Left lung (tissue), 4 donors: ENCODE measurements at regions not wholly inside any gene's neighbourhood (a gene's known extent, or its start where the extent isn't known, plus 50 kb on each side); places are given as distances from the start of the nearest gene placed in this dataset.

Experiments used
- ATAC-seq: fragments of 200-7000 bp; cut with Tn5 transposase; one replicate; pipeline ENCODE4 v1.9.1; 2020; ENCODE audit warnings: moderate library complexity
- DNase-seq, 4 donors: peaks; one replicate each; pipeline ENCODE4 v3.0.0-alpha.2; 2013 to 2020
- H3K27ac ChIP-seq, 2 donors: fragments of 200-600 bp; sonication (generic) in 1 of 2; one replicate each; pipeline versions ENCODE4 v1.5.0 to v1.8.0; 2020 to 2021
- H3K27me3 ChIP-seq, 2 donors: fragments of 200-600 bp; sonication (generic) in 1 of 2; one replicate each; pipeline versions ENCODE4 v1.5.0 to v1.8.0; 2020 to 2021
- H3K36me3 ChIP-seq, 2 donors: fragments of 200-600 bp; sonication (generic) in 1 of 2; one replicate each; pipeline versions ENCODE4 v1.5.0 to v1.8.0; 2020 to 2021
- H3K4me1 ChIP-seq, 2 donors: fragments of 200-600 bp; one replicate each; pipeline ENCODE4 v1.8.0; 2021
- H3K4me3 ChIP-seq, 2 donors: fragments of 200-600 bp; sonication (generic) in 1 of 2; one replicate each; pipeline versions ENCODE4 v1.5.0 to v1.8.0; 2020 to 2021; ENCODE audit warnings: mild to moderate bottlenecking in 1 of 2
- H3K9me3 ChIP-seq, 2 donors: fragments of 200-600 bp; sonication (generic) in 1 of 2; one replicate each; pipeline versions ENCODE4 v1.5.0 to v1.8.0; 2020 to 2021
- intact Hi-C, 2 donors: fragments of 100-400 bp; cut with DNase I; formaldehyde crosslinking; loops; one replicate each; pipeline versions ENCODE4 v1.11.2 to v1.14.2; 2022
- TF ChIP-seq, protein P1 (sequence below), 2 donors: fragments of 200-600 bp; sonication (generic) in 1 of 2; IDR thresholded peaks; one replicate each; pipeline versions ENCODE4 v1.5.0 to v1.8.0; 2021; ENCODE audit warnings: antibody characterized with exemption in 2 of 2
- donor health status: DM: no; HTN: yes; CAD: no.
- donor health status: DM: no; HTN: no; CAD: no.

DNA sequence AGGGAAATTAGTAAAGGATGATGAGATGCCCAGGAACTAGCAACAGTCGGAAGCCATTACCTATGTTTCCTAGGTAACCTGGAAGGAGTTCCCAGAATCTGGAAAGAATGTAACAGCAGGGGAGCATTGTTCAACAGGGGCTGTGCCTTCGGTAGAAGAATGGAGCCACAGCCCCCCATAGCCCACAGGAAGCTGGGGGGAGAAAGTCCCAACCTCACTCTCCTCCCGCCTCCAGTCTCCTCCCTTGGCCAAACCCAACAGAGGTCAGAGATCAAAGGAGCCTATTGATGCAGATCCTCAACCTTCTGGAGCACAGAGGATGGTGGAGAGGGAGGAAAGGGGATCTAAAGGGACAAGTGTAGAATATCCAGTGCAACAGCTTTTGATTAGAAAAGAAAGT, 131.5 kb upstream of the SLC44A3 start:
- H3K27me3 ChIP-seq, result no peaks in the 10 kb centered on the region
- no peaks in the 10 kb centered on the region for H3K36me3 ChIP-seq
- ATAC-seq, result no peak
- H3K27ac ChIP-seq, result no peak overlapping the region
- no peak for DNase-seq
- intact Hi-C loops, result no loop called here
- TF ChIP-seq, protein P1, sequence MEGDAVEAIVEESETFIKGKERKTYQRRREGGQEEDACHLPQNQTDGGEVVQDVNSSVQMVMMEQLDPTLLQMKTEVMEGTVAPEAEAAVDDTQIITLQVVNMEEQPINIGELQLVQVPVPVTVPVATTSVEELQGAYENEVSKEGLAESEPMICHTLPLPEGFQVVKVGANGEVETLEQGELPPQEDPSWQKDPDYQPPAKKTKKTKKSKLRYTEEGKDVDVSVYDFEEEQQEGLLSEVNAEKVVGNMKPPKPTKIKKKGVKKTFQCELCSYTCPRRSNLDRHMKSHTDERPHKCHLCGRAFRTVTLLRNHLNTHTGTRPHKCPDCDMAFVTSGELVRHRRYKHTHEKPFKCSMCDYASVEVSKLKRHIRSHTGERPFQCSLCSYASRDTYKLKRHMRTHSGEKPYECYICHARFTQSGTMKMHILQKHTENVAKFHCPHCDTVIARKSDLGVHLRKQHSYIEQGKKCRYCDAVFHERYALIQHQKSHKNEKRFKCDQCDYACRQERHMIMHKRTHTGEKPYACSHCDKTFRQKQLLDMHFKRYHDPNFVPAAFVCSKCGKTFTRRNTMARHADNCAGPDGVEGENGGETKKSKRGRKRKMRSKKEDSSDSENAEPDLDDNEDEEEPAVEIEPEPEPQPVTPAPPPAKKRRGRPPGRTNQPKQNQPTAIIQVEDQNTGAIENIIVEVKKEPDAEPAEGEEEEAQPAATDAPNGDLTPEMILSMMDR (IDR thresholded peaks at IDR 0.05), result no peak
- no peak overlapping the region for H3K4me3 ChIP-seq
- peaks cover 0 to 5% of the 10 kb centered on the region in 2 donors for H3K9me3 ChIP-seq
- peaks cover 0 to 4% of the 10 kb centered on the region in 2 donors for H3K4me1 ChIP-seq

DNA sequence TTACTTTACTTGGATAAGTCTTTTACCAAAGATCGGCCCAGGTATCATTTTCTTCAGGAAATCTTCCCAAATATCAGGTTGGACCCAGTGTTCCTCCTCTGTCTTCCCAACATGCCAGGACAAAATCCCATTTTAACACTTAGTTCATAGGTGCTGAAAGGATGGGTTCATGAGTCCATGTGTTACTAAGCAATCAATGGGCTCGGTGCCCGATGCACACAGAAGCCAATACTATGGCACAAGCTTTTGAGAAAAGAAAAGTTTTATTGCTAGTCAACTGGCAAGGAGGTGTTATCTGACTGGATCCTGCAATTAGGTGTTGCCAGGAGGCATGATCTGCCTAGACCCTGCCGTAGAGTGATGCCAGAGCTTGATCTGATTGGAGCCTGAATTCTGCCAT, 133.3 kb upstream of the SLC44A3 start:
- TF ChIP-seq, protein P1 (IDR thresholded peaks at IDR 0.05), result no peak
- DNase-seq (no peak), ATAC-seq (no peak)
- Histone ChIP-seq H3K36me3 (no peaks in the 10 kb centered on the region), H3K4me1 (peaks cover 0 to 4% of the 10 kb centered on the region in 2 donors), H3K27me3 (no peaks in the 10 kb centered on the region), H3K4me3 (no peak overlapping the region), H3K9me3 (peaks cover 0 to 5% of the 10 kb centered on the region in 2 donors), H3K27ac (no peak overlapping the region)
- intact Hi-C loops, result no loop called here

DNA sequence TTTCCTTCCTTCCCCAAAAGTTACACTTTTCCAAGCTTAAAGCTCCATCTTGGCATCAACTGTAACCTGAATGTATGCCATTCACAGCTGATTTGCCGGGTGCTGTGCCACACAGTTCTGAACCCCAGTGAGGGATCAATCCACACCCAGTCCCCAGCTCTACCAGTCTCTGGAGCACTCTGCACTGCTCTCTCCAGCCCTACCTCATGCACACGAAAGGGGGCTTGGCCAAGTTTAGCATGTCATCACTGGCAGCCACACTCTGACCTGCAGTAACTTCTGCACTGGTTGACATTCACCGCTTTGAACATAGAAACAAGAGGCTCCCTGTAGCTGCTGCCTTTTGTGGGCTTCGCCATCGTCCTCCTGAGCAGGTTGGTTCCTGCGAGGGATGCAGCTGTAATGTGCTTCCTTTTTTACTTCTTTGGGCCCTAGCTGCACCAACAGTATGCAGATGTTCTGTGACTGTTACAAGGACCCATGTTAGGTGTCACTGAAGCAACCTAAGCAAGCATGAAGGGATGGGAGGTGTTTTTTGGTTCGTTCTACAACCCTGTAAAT, 135.4 kb upstream of the SLC44A3 start:
- Histone ChIP-seq H3K4me3 (no peak overlapping the region), H3K27me3 (no peaks in the 10 kb centered on the region), H3K27ac (no peak overlapping the region), H3K9me3 (no peaks in the 10 kb centered on the region), H3K4me1 (peaks cover 0 to under 1% of the 10 kb centered on the region in 2 donors), H3K36me3 (no peaks in the 10 kb centered on the region)
- TF ChIP-seq, protein P1 (IDR thresholded peaks at IDR 0.05), result no peak
- ATAC-seq, result no peak
- intact Hi-C loops, result no loop called here
- no peak for DNase-seq

DNA sequence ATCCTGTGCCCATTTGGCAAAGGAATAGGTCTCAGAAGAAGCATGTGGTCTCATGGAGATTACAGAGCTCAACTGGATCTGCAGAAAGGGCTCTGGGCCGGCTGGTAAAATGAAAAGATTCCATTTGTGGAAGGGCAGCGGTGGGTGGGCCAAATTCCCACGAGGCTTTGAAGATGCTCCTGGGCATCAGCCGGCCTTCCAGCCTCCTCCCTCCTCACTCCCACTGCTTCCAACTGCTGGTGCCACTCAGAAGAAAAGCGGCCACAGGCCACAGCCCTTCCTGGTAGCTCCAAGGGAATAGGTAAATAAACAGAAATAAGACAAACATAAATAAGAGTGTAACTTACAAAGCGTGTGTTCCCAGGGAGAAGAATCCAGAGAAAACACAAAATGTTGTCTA, 136.3 kb upstream of the SLC44A3 start:
- ATAC-seq (no peak), DNase-seq (no peak)
- no peaks in the 10 kb centered on the region for H3K9me3 ChIP-seq
- no peak overlapping the region for H3K27ac ChIP-seq
- TF ChIP-seq, protein P1 (IDR thresholded peaks at IDR 0.05), result no peak
- no peak overlapping the region for H3K4me3 ChIP-seq
- no peaks in the 10 kb centered on the region for H3K4me1 ChIP-seq
- intact Hi-C loops, result no loop called here
- no peaks in the 10 kb centered on the region for H3K27me3 ChIP-seq
- no peaks in the 10 kb centered on the region for H3K36me3 ChIP-seq

DNA sequence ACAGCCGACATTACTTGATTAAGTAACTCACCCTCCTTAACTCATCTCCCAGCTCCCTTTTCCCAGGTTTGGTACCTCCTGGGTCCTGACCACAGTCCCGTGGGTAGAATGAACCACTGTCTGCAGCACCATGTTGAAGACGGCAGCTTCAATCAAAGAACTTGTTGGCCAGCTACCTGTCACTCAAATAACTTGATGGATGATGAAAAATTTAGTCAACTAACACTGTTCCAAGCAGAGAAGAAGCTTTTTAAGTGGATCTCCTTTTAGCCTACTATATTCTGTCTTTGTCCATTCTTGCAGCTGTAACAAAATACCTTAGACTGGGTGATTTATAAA, 138.4 kb upstream of the F3 start:
- Histone ChIP-seq H3K4me1 (no peaks in the 10 kb centered on the region), H3K4me3 (no peak overlapping the region), H3K27ac (no peak overlapping the region), H3K36me3 (no peaks in the 10 kb centered on the region), H3K9me3 (no peaks in the 10 kb centered on the region), H3K27me3 (no peaks in the 10 kb centered on the region)
- TF ChIP-seq, protein P1 (IDR thresholded peaks at IDR 0.05), result no peak
- intact Hi-C loops, result no loop called here
- ATAC-seq (no peak), DNase-seq (no peak)
